A673 (cell line): ENCODE measurements at regions not wholly inside any gene's neighbourhood (a gene's known extent, or its start where the extent isn't known, plus 50 kb on each side); places are given as distances from the start of the nearest gene placed in this dataset.
"Not testable (repeated sequence)": the region's sequence is repeated elsewhere in the genome, so short reads cannot be mapped to it uniquely, and the experiment has no call there.

Experiments
- BruUV-seq: library from RNA; stranded (reverse); fragments of 400-500 nt; replicated peaks from 2 replicates; lab custom pipeline; 2021; lab: Mats Ljungman, UMichigan
- CTCF ChIA-PET: fragments of 300-600 bp; sonication (Branson Sonifier 250); formaldehyde crosslinking; loops from one replicate; lab custom pipeline; 2022; ENCODE audit warnings: antibody characterized with exemption; lab: Charles Lee
- POLR2A ChIA-PET: fragments of 300-600 bp; sonication (Branson Sonifier 250); formaldehyde crosslinking; loops from one replicate; lab custom pipeline; 2022; ENCODE audit warnings: antibody characterized with exemption; ENCODE audit not compliant: low non-redundant PET; lab: Charles Lee
- DNase-seq: peaks from one replicate; pipeline ENCODE4 v3.0.0-alpha.2; 2015; ENCODE audit warnings: low spot score
- H3K27ac ChIP-seq: fragments of 200-600 bp; sonication (generic); 2 replicates; pipeline ENCODE4 v1.5.1; 2016; ENCODE audit warnings: mixed run types, low read depth, mild to moderate bottlenecking, mixed read lengths, antibody characterized with exemption, low read length; ENCODE audit not compliant: poor library complexity, severe bottlenecking
- H3K27me3 ChIP-seq: fragments of 200-600 bp; sonication (generic); replicated peaks from 2 replicates; pipeline ENCODE4 v1.6.1; 2017; ENCODE audit warnings: mixed run types, low read depth, mild to moderate bottlenecking, mixed read lengths, antibody characterized with exemption, low read length; ENCODE audit not compliant: insufficient read depth, poor library complexity
- H3K36me3 ChIP-seq: fragments of 200-600 bp; sonication (generic); 2 replicates; pipeline ENCODE4 v1.6.1; 2016; ENCODE audit warnings: mixed run types, mild to moderate bottlenecking, mixed read lengths, antibody characterized with exemption, low read length; ENCODE audit not compliant: insufficient read depth, poor library complexity, severe bottlenecking
- H3K4me1 ChIP-seq: fragments of 200-600 bp; sonication (generic); 2 replicates; pipeline ENCODE4 v1.6.1; 2017; ENCODE audit warnings: mixed run types, mild to moderate bottlenecking, mixed read lengths, antibody characterized with exemption, low read length; ENCODE audit not compliant: insufficient read depth, poor library complexity, severe bottlenecking
- H3K4me3 ChIP-seq: fragments of 200-600 bp; sonication (generic); 2 replicates; pipeline ENCODE4 v1.5.1; 2016; ENCODE audit warnings: low read depth, mixed run types, mild to moderate bottlenecking, mixed read lengths, low read length; ENCODE audit not compliant: poor library complexity, severe bottlenecking
- H3K9me3 ChIP-seq: fragments of 200-600 bp; sonication (generic); 2 replicates; pipeline ENCODE4 v1.6.1; 2016; ENCODE audit warnings: mixed run types, low read depth, mild to moderate bottlenecking, mixed read lengths, antibody characterized with exemption, low read length; ENCODE audit not compliant: poor library complexity, severe bottlenecking
- CTCF ChIP-seq: fragments of 300-800, 200-600 bp; sonication (generic); conservative IDR thresholded peaks from 2 replicates; pipeline ENCODE4 v1.5.1; 2017; ENCODE audit warnings: low read depth, mild to moderate bottlenecking, antibody characterized with exemption, low read length, moderate library complexity, mixed read lengths
- EZH2 ChIP-seq: fragments of 200-600 bp; sonication (generic); IDR thresholded peaks from 2 replicates; pipeline ENCODE4 v1.6.1; 2017; ENCODE audit warnings: borderline replicate concordance, low read depth, mild to moderate bottlenecking, mixed read lengths, antibody characterized with exemption, low read length; ENCODE audit not compliant: poor library complexity, severe bottlenecking
- intact Hi-C: fragments of 100-400 bp; cut with micrococcal nuclease; formaldehyde crosslinking; loops from one replicate; pipeline ENCODE4 v1.10.0; 2022; ENCODE audit not compliant: unreplicated experiment

- TF ChIP-seq EZH2 (no peak), CTCF (no peak)
- no TSS peak for BruUV-seq
- POLR2A ChIA-PET = no interaction called here
Measured at GRCh38 chr4:188434643-188435042, 295.4 kb downstream of the TRIML1 start.

GRCh38 chr4:188435381-188435780 is 296.1 kb downstream of the TRIML1 start:
- H3K9me3 ChIP-seq = no peaks in the 10 kb centered on the region
- ChIA-PET POLR2A (no interaction called here), CTCF (interaction anchor here (0.6 kb wide), 1 partner anchor 23 kb away, joined by 5 read pairs; no protein-coding TSS in a partner anchor)
- intact Hi-C loops = no loop called here
- H3K27ac ChIP-seq = peak overlapping the region; percentile 3
- BruUV-seq = no TSS peak
- TF ChIP-seq EZH2 = no peak
- TF ChIP-seq CTCF = no peak
- no peak for DNase-seq
- peaks cover 52% of the 10 kb centered on the region for H3K4me1 ChIP-seq
- H3K4me3 ChIP-seq = no peak overlapping the region
- H3K27me3 ChIP-seq = no peaks in the 10 kb centered on the region
- H3K36me3 ChIP-seq = no peaks in the 10 kb centered on the region

More at GRCh38 chr4:188434643-188435042, 295.4 kb downstream of the TRIML1 start:
- peak overlapping the region; percentile 3 for H3K27ac ChIP-seq
- H3K4me1 ChIP-seq = peaks cover 45% of the 10 kb centered on the region
- H3K4me3 ChIP-seq = no peak overlapping the region
- H3K27me3 ChIP-seq = no peaks in the 10 kb centered on the region
- no peaks in the 10 kb centered on the region for H3K36me3 ChIP-seq
- no peaks in the 10 kb centered on the region for H3K9me3 ChIP-seq
- DNase-seq = peak; percentile 91
- CTCF ChIA-PET = no interaction called here
- intact Hi-C loops = no loop called here

- intact Hi-C loops = no loop called here
- no peaks in the 10 kb centered on the region for H3K27me3 ChIP-seq
- POLR2A ChIA-PET = no interaction called here
- no peaks in the 10 kb centered on the region for H3K9me3 ChIP-seq
- DNase-seq = no peak
- CTCF ChIA-PET = no interaction called here
- H3K4me1 ChIP-seq = peaks cover 46% of the 10 kb centered on the region
- TF ChIP-seq EZH2 = no peak
- no peak for TF ChIP-seq CTCF
- H3K27ac ChIP-seq = no peak overlapping the region
- H3K4me3 ChIP-seq = no peak overlapping the region
- BruUV-seq = no TSS peak
- H3K36me3 ChIP-seq = no peaks in the 10 kb centered on the region
Measured at GRCh38 chr4:188437535-188437934, 298.3 kb downstream of the TRIML1 start.

GRCh38 chr4:188438391-188438824 is 299.2 kb downstream of the TRIML1 start:
- BruUV-seq, CTCF ChIA-PET: not testable (repeated sequence)

More at GRCh38 chr4:188438391-188438824, 299.2 kb downstream of the TRIML1 start:
- POLR2A ChIA-PET, H3K4me3 ChIP-seq, intact Hi-C loops, DNase-seq, H3K36me3 ChIP-seq, H3K9me3 ChIP-seq, H3K27me3 ChIP-seq, H3K27ac ChIP-seq: not testable (repeated sequence)
- peaks cover 43% of the 10 kb centered on the region for H3K4me1 ChIP-seq
